IMR-90 (cell line): ENCODE measurements at regions not wholly inside any gene's neighbourhood (a gene's known extent, or its start where the extent isn't known, plus 50 kb on each side); places are given as distances from the start of the nearest gene placed in this dataset.
A peak's percentile ranks its signal among the peaks of the same experiment; 100 is the strongest.

Experiments used
- ATAC-seq: fragments of 200-7000 bp; cut with Tn5 transposase; 2 replicates; pipeline ENCODE4 v1.9.1; 2020; ENCODE audit warnings: low read depth, mild to moderate bottlenecking, moderate library complexity
- BruUV-seq: library from RNA; stranded (reverse); fragments of 400-500 nt; replicated peaks from 2 replicates; lab custom pipeline; 2021; lab: Mats Ljungman, UMichigan
- CTCF ChIA-PET: fragments of 300-600 bp; formaldehyde crosslinking; extraction: SDS; loops from one replicate; lab custom pipeline; 2021; ENCODE audit warnings: antibody characterized with exemption; lab: Yijun Ruan, JAX
- POLR2A ChIA-PET: fragments of 300-600 bp; sonication (Branson Sonifier 250); formaldehyde crosslinking; loops from one replicate; lab custom pipeline; 2022; ENCODE audit warnings: antibody characterized with exemption; ENCODE audit not compliant: unreplicated experiment; lab: Charles Lee
- DNase-seq: peaks from one replicate; pipeline ENCODE4 v3.0.0; 2013
- H2AFZ ChIP-seq: replicated peaks from 2 replicates; pipeline ENCODE3; 2013; ENCODE audit warnings: low read length, mild to moderate bottlenecking; ENCODE audit not compliant: poor library complexity
- H2AK5ac ChIP-seq: 2 replicates; pipeline ENCODE4 v1.6.1; 2013; ENCODE audit warnings: low read depth, low read length, inconsistent platforms
- H2AK9ac ChIP-seq: replicated peaks from 2 replicates; pipeline ENCODE3; 2013; ENCODE audit warnings: mild to moderate bottlenecking, low read depth, low read length, moderate library complexity; ENCODE audit not compliant: poor library complexity
- H2BK120ac ChIP-seq: 2 replicates; pipeline ENCODE4 v1.6.1; 2013; ENCODE audit warnings: low read depth, low read length, inconsistent platforms
- H2BK15ac ChIP-seq: 3 replicates; pipeline ENCODE4 v1.6.1; 2013; ENCODE audit warnings: low read depth, low read length, inconsistent platforms
- H2BK20ac ChIP-seq: 2 replicates; pipeline ENCODE4 v1.6.1; 2013; ENCODE audit warnings: low read depth, mild to moderate bottlenecking, inconsistent platforms, low read length, moderate library complexity
- H2BK5ac ChIP-seq: 2 replicates; pipeline ENCODE4 v1.6.1; 2013; ENCODE audit warnings: mild to moderate bottlenecking, low read depth, low read length, inconsistent platforms; ENCODE audit not compliant: poor library complexity, severe bottlenecking
- H3K14ac ChIP-seq: replicated peaks from 2 replicates; pipeline ENCODE4 v1.6.1; 2013; ENCODE audit warnings: low read depth, low read length, inconsistent platforms
- H3K18ac ChIP-seq: 2 replicates; pipeline ENCODE4 v1.6.1; 2013; ENCODE audit warnings: low read depth, low read length, control low read depth
- H3K23ac ChIP-seq: 2 replicates; pipeline ENCODE4 v1.6.1; 2013; ENCODE audit warnings: low read depth, low read length, inconsistent platforms
- H3K27ac ChIP-seq: 2 replicates; pipeline ENCODE4 v1.5.1; 2013; ENCODE audit warnings: mild to moderate bottlenecking, control low read depth, low read length; ENCODE audit not compliant: insufficient read depth
- H3K27me3 ChIP-seq: 2 replicates; pipeline ENCODE4 v1.6.1; 2013; ENCODE audit warnings: low read length; ENCODE audit not compliant: control insufficient read depth, insufficient read depth
- H3K36me3 ChIP-seq: 2 replicates; pipeline ENCODE4 v1.6.1; 2013; ENCODE audit warnings: low read length, mixed read lengths; ENCODE audit not compliant: control insufficient read depth, insufficient read depth
- H3K4ac ChIP-seq: 2 replicates; pipeline ENCODE4 v1.6.1; 2013; ENCODE audit warnings: low read depth, low read length, inconsistent platforms
- H3K4me1 ChIP-seq: 2 replicates; pipeline ENCODE4 v1.6.1; 2013; ENCODE audit warnings: low read length, mixed read lengths; ENCODE audit not compliant: control insufficient read depth, insufficient read depth
- H3K4me2 ChIP-seq: 2 replicates; pipeline ENCODE4 v1.6.1; 2013; ENCODE audit warnings: low read depth, mild to moderate bottlenecking, control low read depth, low read length, moderate library complexity
- H3K4me3 ChIP-seq: 2 replicates; pipeline ENCODE4 v1.5.1; 2013; ENCODE audit warnings: low read depth, mild to moderate bottlenecking, control low read depth, low read length, moderate library complexity; ENCODE audit not compliant: insufficient read depth
- H3K56ac ChIP-seq: 2 replicates; pipeline ENCODE4 v1.6.1; 2013; ENCODE audit warnings: low read length, inconsistent platforms; ENCODE audit not compliant: insufficient read depth; ENCODE audit errors: extremely low read depth
- H3K79me1 ChIP-seq, 2 experiments: 2 replicates each; pipeline ENCODE4 v1.6.1; 2013; ENCODE audit warnings: low read length in 2 of 2, inconsistent platforms in 1 of 2, low read depth in 1 of 2
- H3K9ac ChIP-seq: 2 replicates; pipeline ENCODE4 v1.6.1; 2013; ENCODE audit warnings: low read depth, low read length, control low read depth
- H3K9me1 ChIP-seq: 2 replicates; pipeline ENCODE4 v1.6.1; 2013; ENCODE audit warnings: low read length, inconsistent platforms; ENCODE audit not compliant: insufficient read depth
- H3K9me3 ChIP-seq: 2 replicates; pipeline ENCODE4 v1.6.1; 2013; ENCODE audit warnings: low read length; ENCODE audit not compliant: control insufficient read depth, insufficient read depth
- H4K20me1 ChIP-seq: 2 replicates; pipeline ENCODE4 v1.6.1; 2013; ENCODE audit warnings: low read length, inconsistent platforms; ENCODE audit not compliant: insufficient read depth
- H4K5ac ChIP-seq: 2 replicates; pipeline ENCODE4 v1.6.1; 2013; ENCODE audit warnings: mild to moderate bottlenecking, low read depth, low read length, control low read depth
- H4K8ac ChIP-seq, 2 experiments: 2 replicates each; pipeline ENCODE4 v1.6.1; 2013; ENCODE audit warnings: low read depth in 2 of 2, low read length in 2 of 2, control low read depth in 1 of 2, inconsistent platforms in 1 of 2
- H4K91ac ChIP-seq: 2 replicates; pipeline ENCODE4 v1.6.1; 2013; ENCODE audit warnings: low read depth, low read length, inconsistent platforms; ENCODE audit not compliant: insufficient read depth
- BHLHE40 ChIP-seq: fragments of 150-350 bp; IDR thresholded peaks from 2 replicates; pipeline ENCODE4 v1.6.1; 2016; ENCODE audit warnings: mild to moderate bottlenecking, low read depth, low read length
- CEBPB ChIP-seq: IDR thresholded peaks from 2 replicates; pipeline ENCODE4 v1.6.1; 2012; ENCODE audit warnings: low read depth, low read length, improper control_type of control experiment
- FOS ChIP-seq: fragments of 150-350 bp; IDR thresholded peaks from 2 replicates; pipeline ENCODE4 v1.6.1; 2016; ENCODE audit warnings: low read depth, low read length
- MAFK ChIP-seq: IDR thresholded peaks from 2 replicates; pipeline ENCODE4 v1.6.1; 2012; ENCODE audit warnings: low read depth, low read length, improper control_type of control experiment
- MAZ ChIP-seq: IDR thresholded peaks from 2 replicates; pipeline ENCODE4 v1.6.1; 2012; ENCODE audit warnings: low read depth, mild to moderate bottlenecking, low read length, improper control_type of control experiment, moderate library complexity, borderline replicate concordance
- NFE2L2 ChIP-seq: fragments of 150-350 bp; IDR thresholded peaks from 2 replicates; pipeline ENCODE4 v1.6.1; 2016; ENCODE audit warnings: low read depth, mild to moderate bottlenecking, low read length
- POLR2A ChIP-seq: IDR thresholded peaks from 2 replicates; pipeline ENCODE4 v1.6.1; 2012; ENCODE audit warnings: mild to moderate bottlenecking, low read depth, low read length
- RAD21 ChIP-seq: IDR thresholded peaks from 2 replicates; pipeline ENCODE4 v1.6.1; 2012; ENCODE audit warnings: low read length, improper control_type of control experiment
- RCOR1 ChIP-seq: IDR thresholded peaks from 2 replicates; pipeline ENCODE4 v1.6.1; 2012; ENCODE audit warnings: mild to moderate bottlenecking, low read length, improper control_type of control experiment; ENCODE audit not compliant: insufficient replicate concordance
- SMC3 ChIP-seq: fragments of 150-350 bp; IDR thresholded peaks from 2 replicates; pipeline ENCODE4 v1.6.1; 2016; ENCODE audit warnings: low read depth, mild to moderate bottlenecking, antibody characterized with exemption, low read length, moderate library complexity
- WGBS, 2 experiments: methylation state at CpG; one replicate each; pipeline versions ENCODE4 v1.1.5 to v1.1.7; 2013; ENCODE audit warnings: missing lambda C conversion rate in 2 of 2; ENCODE audit not compliant: insufficient read length in 1 of 2; ENCODE audit errors: extremely low coverage in 2 of 2; 5-methylcytosine and 5-hydroxymethylcytosine counted together
- dilution Hi-C: fragments of 300-500 bp; cut with HindIII; formaldehyde crosslinking; loops from one replicate; pipeline ENCODE4 v1.14.3; 2018; ENCODE audit warnings: low sequenced_read_pairs; ENCODE audit not compliant: unreplicated experiment
- in situ Hi-C: fragments of 300-500 bp; cut with MboI; formaldehyde crosslinking; loops from 3 replicates; pipeline ENCODE4 v1.14.3; 2019; ENCODE audit warnings: low sequenced_read_pairs, inconsistent platforms, mixed read lengths
- intact Hi-C: fragments of 100-400 bp; cut with micrococcal nuclease; formaldehyde crosslinking; loops from 2 replicates; pipeline ENCODE4 v1.10.0; 2022
- TF ChIP-seq, protein P1 (sequence below): fragments of 150-350 bp; IDR thresholded peaks from 2 replicates; pipeline ENCODE4 v1.6.1; 2017; ENCODE audit warnings: mild to moderate bottlenecking, antibody characterized with exemption, low read length, low read depth
- TF ChIP-seq, protein P2 (sequence below): fragments of 150-350 bp; IDR thresholded peaks from 2 replicates; pipeline ENCODE4 v1.6.1; 2016; ENCODE audit warnings: low read depth, mild to moderate bottlenecking, low read length, moderate library complexity, borderline replicate concordance
- TF ChIP-seq, protein P3 (sequence below): conservative IDR thresholded peaks from 2 replicates; pipeline ENCODE4 v1.5.1; 2012; ENCODE audit warnings: mild to moderate bottlenecking, low read depth, low read length, improper control_type of control experiment

GRCh38 chr5:167713896-167714295, 577.5 kb upstream of the WWC1 start:
- no peak overlapping the region for H3K27ac ChIP-seq
- H3K27me3 ChIP-seq = no peaks in the 10 kb centered on the region
- H2BK5ac ChIP-seq = no peak overlapping the region
- no peak for DNase-seq
- H2BK120ac ChIP-seq = peak overlapping the region; percentile 73
- peaks cover 3% of the 10 kb centered on the region for H3K9me1 ChIP-seq
- ATAC-seq = no peak
- no peak overlapping the region for H3K56ac ChIP-seq
- H3K23ac ChIP-seq = no peak overlapping the region
- dilution Hi-C loops (no loop called here), in situ Hi-C loops (no loop called here), intact Hi-C loops (no loop called here)
- peak overlapping the region; percentile 55; the same call in 1 of the 2 replicates for H2AK5ac ChIP-seq
- peak overlapping the region; percentile 24; the same call in 1 of the 2 replicates for H4K5ac ChIP-seq
- H3K4ac ChIP-seq = no peak overlapping the region; the same call in 1 of the 2 replicates
- no peak overlapping the region for H2AK9ac ChIP-seq
- H3K79me1 ChIP-seq = no peaks in the 10 kb centered on the region
- no peaks in the 10 kb centered on the region for H4K20me1 ChIP-seq
- no peak overlapping the region for H4K8ac ChIP-seq
- no peaks in the 10 kb centered on the region for H3K36me3 ChIP-seq
- H4K91ac ChIP-seq = peak overlapping the region; percentile 6; the same call in 1 of the 2 replicates
- H3K18ac ChIP-seq = peak overlapping the region; percentile 20; the same call in 1 of the 2 replicates
- no peak overlapping the region; the same call in 1 of the 2 replicates for H3K14ac ChIP-seq
- TF ChIP-seq RCOR1 (no peak), POLR2A (no peak), SMC3 (no peak), NFE2L2 (no peak), CEBPB (no peak), MAZ (no peak), RAD21 (no peak), BHLHE40 (no peak), MAFK (no peak), FOS (no peak)
- TF ChIP-seq, protein P1, sequence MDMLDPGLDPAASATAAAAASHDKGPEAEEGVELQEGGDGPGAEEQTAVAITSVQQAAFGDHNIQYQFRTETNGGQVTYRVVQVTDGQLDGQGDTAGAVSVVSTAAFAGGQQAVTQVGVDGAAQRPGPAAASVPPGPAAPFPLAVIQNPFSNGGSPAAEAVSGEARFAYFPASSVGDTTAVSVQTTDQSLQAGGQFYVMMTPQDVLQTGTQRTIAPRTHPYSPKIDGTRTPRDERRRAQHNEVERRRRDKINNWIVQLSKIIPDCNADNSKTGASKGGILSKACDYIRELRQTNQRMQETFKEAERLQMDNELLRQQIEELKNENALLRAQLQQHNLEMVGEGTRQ = no peak
- TF ChIP-seq, protein P2, sequence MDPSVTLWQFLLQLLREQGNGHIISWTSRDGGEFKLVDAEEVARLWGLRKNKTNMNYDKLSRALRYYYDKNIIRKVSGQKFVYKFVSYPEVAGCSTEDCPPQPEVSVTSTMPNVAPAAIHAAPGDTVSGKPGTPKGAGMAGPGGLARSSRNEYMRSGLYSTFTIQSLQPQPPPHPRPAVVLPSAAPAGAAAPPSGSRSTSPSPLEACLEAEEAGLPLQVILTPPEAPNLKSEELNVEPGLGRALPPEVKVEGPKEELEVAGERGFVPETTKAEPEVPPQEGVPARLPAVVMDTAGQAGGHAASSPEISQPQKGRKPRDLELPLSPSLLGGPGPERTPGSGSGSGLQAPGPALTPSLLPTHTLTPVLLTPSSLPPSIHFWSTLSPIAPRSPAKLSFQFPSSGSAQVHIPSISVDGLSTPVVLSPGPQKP = no peak
- TF ChIP-seq, protein P3, sequence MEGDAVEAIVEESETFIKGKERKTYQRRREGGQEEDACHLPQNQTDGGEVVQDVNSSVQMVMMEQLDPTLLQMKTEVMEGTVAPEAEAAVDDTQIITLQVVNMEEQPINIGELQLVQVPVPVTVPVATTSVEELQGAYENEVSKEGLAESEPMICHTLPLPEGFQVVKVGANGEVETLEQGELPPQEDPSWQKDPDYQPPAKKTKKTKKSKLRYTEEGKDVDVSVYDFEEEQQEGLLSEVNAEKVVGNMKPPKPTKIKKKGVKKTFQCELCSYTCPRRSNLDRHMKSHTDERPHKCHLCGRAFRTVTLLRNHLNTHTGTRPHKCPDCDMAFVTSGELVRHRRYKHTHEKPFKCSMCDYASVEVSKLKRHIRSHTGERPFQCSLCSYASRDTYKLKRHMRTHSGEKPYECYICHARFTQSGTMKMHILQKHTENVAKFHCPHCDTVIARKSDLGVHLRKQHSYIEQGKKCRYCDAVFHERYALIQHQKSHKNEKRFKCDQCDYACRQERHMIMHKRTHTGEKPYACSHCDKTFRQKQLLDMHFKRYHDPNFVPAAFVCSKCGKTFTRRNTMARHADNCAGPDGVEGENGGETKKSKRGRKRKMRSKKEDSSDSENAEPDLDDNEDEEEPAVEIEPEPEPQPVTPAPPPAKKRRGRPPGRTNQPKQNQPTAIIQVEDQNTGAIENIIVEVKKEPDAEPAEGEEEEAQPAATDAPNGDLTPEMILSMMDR = no peak
- no peak overlapping the region for H3K4me2 ChIP-seq
- BruUV-seq = no TSS peak
- H3K4me1 ChIP-seq = peaks cover 9% of the 10 kb centered on the region
- no CpG with 5 or more reads among the region's 1 CpG for WGBS, 2 experiments
- no peak overlapping the region for H3K4me3 ChIP-seq
- H3K9ac ChIP-seq = no peak overlapping the region
- H2BK15ac ChIP-seq = no peak overlapping the region
- no peak overlapping the region for H2AFZ ChIP-seq
- H3K9me3 ChIP-seq = no peaks in the 10 kb centered on the region
- 0 out of 2 replicates have a peak overlapping the region, but pooled peaks have one; percentile 5 for H2BK20ac ChIP-seq
- POLR2A ChIA-PET = no interaction called here
- CTCF ChIA-PET = no interaction called here
